ENCODE measurements at regions not wholly inside any gene's neighbourhood (a gene's known extent, or its start where the extent isn't known, plus 50 kb on each side); places are given as distances from the start of the nearest gene placed in this dataset.
"Not testable (repeated sequence)": the region's sequence is repeated elsewhere in the genome, so short reads cannot be mapped to it uniquely, and the experiment has no call there.

- no peak overlapping the region for H3K4me3 ChIP-seq (ENCODE audit: low read length)
- no peaks in the 10 kb centered on the region for H3K4me1 ChIP-seq (ENCODE audit: insufficient read depth, low read length)
- H2AFZ ChIP-seq (ENCODE audit: low read depth, low read length), result no peak overlapping the region
- no peaks in the 10 kb centered on the region for H3K27me3 ChIP-seq (ENCODE audit: insufficient read depth, low read length)
- no peaks in the 10 kb centered on the region for H3K9me3 ChIP-seq (ENCODE audit: low read length)
- no peaks in the 10 kb centered on the region for H3K36me3 ChIP-seq (ENCODE audit: insufficient read depth, low read length)
Observed at GRCh38 chr7:9029681-9030530, 596.5 kb downstream of the NXPH1 start.

- H3K4me1 ChIP-seq (ENCODE audit: insufficient read depth, low read length), result no peaks in the 10 kb centered on the region
- H3K36me3 ChIP-seq (ENCODE audit: insufficient read depth, low read length), result no peaks in the 10 kb centered on the region
- H3K9me3 ChIP-seq (ENCODE audit: low read length), result no peaks in the 10 kb centered on the region
Observed at GRCh38 chr7:9030976-9031375, 597.6 kb downstream of the NXPH1 start.

GRCh38 chr7:9031386-9031785 lies 598.0 kb downstream of the NXPH1 start:
- no peaks in the 10 kb centered on the region for H3K27me3 ChIP-seq (ENCODE audit: insufficient read depth, low read length)
- no peak overlapping the region for H2AFZ ChIP-seq (ENCODE audit: low read depth, low read length)
- H3K4me3 ChIP-seq (ENCODE audit: low read length), result no peak overlapping the region
- H3K4me1 ChIP-seq (ENCODE audit: insufficient read depth, low read length), result no peaks in the 10 kb centered on the region
- H3K9me3 ChIP-seq (ENCODE audit: low read length), result no peaks in the 10 kb centered on the region
- no peaks in the 10 kb centered on the region for H3K36me3 ChIP-seq (ENCODE audit: insufficient read depth, low read length)

More at GRCh38 chr7:9030976-9031375, 597.6 kb downstream of the NXPH1 start:
- no peak overlapping the region for H3K4me3 ChIP-seq (ENCODE audit: low read length)
- no peaks in the 10 kb centered on the region for H3K27me3 ChIP-seq (ENCODE audit: insufficient read depth, low read length)
- no peak overlapping the region for H2AFZ ChIP-seq (ENCODE audit: low read depth, low read length)

GRCh38 chr7:9036080-9036479 lies 602.7 kb downstream of the NXPH1 start:
- Histone ChIP-seq H3K27me3 (ENCODE audit: insufficient read depth, low read length) (no peaks in the 10 kb centered on the region), H3K36me3 (ENCODE audit: insufficient read depth, low read length) (no peaks in the 10 kb centered on the region), H3K9me3 (ENCODE audit: low read length) (no peaks in the 10 kb centered on the region), H2AFZ (ENCODE audit: low read depth, low read length) (no peak overlapping the region), H3K4me1 (ENCODE audit: insufficient read depth, low read length) (no peaks in the 10 kb centered on the region), H3K4me3 (ENCODE audit: low read length) (no peak overlapping the region)

- Histone ChIP-seq H3K36me3 (ENCODE audit: insufficient read depth, low read length) (no peaks in the 10 kb centered on the region), H3K4me3 (ENCODE audit: low read length) (no peak overlapping the region), H2AFZ (ENCODE audit: low read depth, low read length) (no peak overlapping the region), H3K9me3 (ENCODE audit: low read length) (no peaks in the 10 kb centered on the region), H3K4me1 (ENCODE audit: insufficient read depth, low read length) (no peaks in the 10 kb centered on the region), H3K27me3 (ENCODE audit: insufficient read depth, low read length) (no peaks in the 10 kb centered on the region)
Observed at GRCh38 chr7:9071160-9071762, 637.9 kb downstream of the NXPH1 start.

- not testable (repeated sequence) for H3K27me3 ChIP-seq (ENCODE audit: insufficient read depth, low read length); H3K9me3 ChIP-seq (ENCODE audit: low read length); H3K36me3 ChIP-seq (ENCODE audit: insufficient read depth, low read length); H3K4me3 ChIP-seq (ENCODE audit: low read length); H2AFZ ChIP-seq (ENCODE audit: low read depth, low read length); H3K4me1 ChIP-seq (ENCODE audit: insufficient read depth, low read length)
Observed at GRCh38 chr7:9075774-9076173, 642.4 kb downstream of the NXPH1 start.

- H3K36me3 ChIP-seq (ENCODE audit: insufficient read depth, low read length), result no peaks in the 10 kb centered on the region
- no peaks in the 10 kb centered on the region for H3K9me3 ChIP-seq (ENCODE audit: low read length)
- H2AFZ ChIP-seq (ENCODE audit: low read depth, low read length), result no peak overlapping the region
- no peak overlapping the region for H3K4me3 ChIP-seq (ENCODE audit: low read length)
- no peaks in the 10 kb centered on the region for H3K4me1 ChIP-seq (ENCODE audit: insufficient read depth, low read length)
- no peaks in the 10 kb centered on the region for H3K27me3 ChIP-seq (ENCODE audit: insufficient read depth, low read length)
Observed at GRCh38 chr7:9082203-9082602, 648.8 kb downstream of the NXPH1 start.

- H3K4me1 ChIP-seq (ENCODE audit: insufficient read depth, low read length), result no peaks in the 10 kb centered on the region
- H3K9me3 ChIP-seq (ENCODE audit: low read length), result no peaks in the 10 kb centered on the region
- H2AFZ ChIP-seq (ENCODE audit: low read depth, low read length), result no peak overlapping the region
- no peaks in the 10 kb centered on the region for H3K27me3 ChIP-seq (ENCODE audit: insufficient read depth, low read length)
- H3K36me3 ChIP-seq (ENCODE audit: insufficient read depth, low read length), result no peaks in the 10 kb centered on the region
- H3K4me3 ChIP-seq (ENCODE audit: low read length), result no peak overlapping the region
Observed at GRCh38 chr7:9083837-9084236, 650.4 kb downstream of the NXPH1 start.

- no peaks in the 10 kb centered on the region for H3K27me3 ChIP-seq (ENCODE audit: insufficient read depth, low read length)
- no peaks in the 10 kb centered on the region for H3K36me3 ChIP-seq (ENCODE audit: insufficient read depth, low read length)
- H3K9me3 ChIP-seq (ENCODE audit: low read length), result no peaks in the 10 kb centered on the region
- H2AFZ ChIP-seq (ENCODE audit: low read depth, low read length), result no peak overlapping the region
- no peak overlapping the region for H3K4me3 ChIP-seq (ENCODE audit: low read length)
- no peaks in the 10 kb centered on the region for H3K4me1 ChIP-seq (ENCODE audit: insufficient read depth, low read length)
Observed at GRCh38 chr7:9091282-9091681, 657.9 kb downstream of the NXPH1 start.

GRCh38 chr7:9097565-9098060 lies 664.2 kb downstream of the NXPH1 start:
- H3K27me3 ChIP-seq (ENCODE audit: insufficient read depth, low read length), result no peaks in the 10 kb centered on the region
- H3K4me3 ChIP-seq (ENCODE audit: low read length), result no peak overlapping the region
- no peaks in the 10 kb centered on the region for H3K4me1 ChIP-seq (ENCODE audit: insufficient read depth, low read length)
- H3K36me3 ChIP-seq (ENCODE audit: insufficient read depth, low read length), result no peaks in the 10 kb centered on the region
- no peaks in the 10 kb centered on the region for H3K9me3 ChIP-seq (ENCODE audit: low read length)
- no peak overlapping the region for H2AFZ ChIP-seq (ENCODE audit: low read depth, low read length)

- H3K36me3 ChIP-seq (ENCODE audit: insufficient read depth, low read length), result no peaks in the 10 kb centered on the region
- H3K9me3 ChIP-seq (ENCODE audit: low read length), result no peaks in the 10 kb centered on the region
- no peaks in the 10 kb centered on the region for H3K27me3 ChIP-seq (ENCODE audit: insufficient read depth, low read length)
- no peak overlapping the region for H3K4me3 ChIP-seq (ENCODE audit: low read length)
- no peak overlapping the region for H2AFZ ChIP-seq (ENCODE audit: low read depth, low read length)
- H3K4me1 ChIP-seq (ENCODE audit: insufficient read depth, low read length), result no peaks in the 10 kb centered on the region
Observed at GRCh38 chr7:9100289-9100688, 666.9 kb downstream of the NXPH1 start.

GRCh38 chr7:9102846-9103245 lies 669.4 kb downstream of the NXPH1 start:
- no peak overlapping the region for H2AFZ ChIP-seq (ENCODE audit: low read depth, low read length)
- H3K9me3 ChIP-seq (ENCODE audit: low read length), result no peaks in the 10 kb centered on the region
- no peaks in the 10 kb centered on the region for H3K36me3 ChIP-seq (ENCODE audit: insufficient read depth, low read length)
- H3K4me1 ChIP-seq (ENCODE audit: insufficient read depth, low read length), result no peaks in the 10 kb centered on the region
- H3K4me3 ChIP-seq (ENCODE audit: low read length), result no peak overlapping the region
- no peaks in the 10 kb centered on the region for H3K27me3 ChIP-seq (ENCODE audit: insufficient read depth, low read length)

GRCh38 chr7:9106747-9107146 lies 673.3 kb downstream of the NXPH1 start:
- H3K4me3 ChIP-seq (ENCODE audit: low read length), result no peak overlapping the region
- H3K4me1 ChIP-seq (ENCODE audit: insufficient read depth, low read length), result no peaks in the 10 kb centered on the region
- H3K27me3 ChIP-seq (ENCODE audit: insufficient read depth, low read length), result no peaks in the 10 kb centered on the region
- no peaks in the 10 kb centered on the region for H3K36me3 ChIP-seq (ENCODE audit: insufficient read depth, low read length)
- no peak overlapping the region for H2AFZ ChIP-seq (ENCODE audit: low read depth, low read length)
- no peaks in the 10 kb centered on the region for H3K9me3 ChIP-seq (ENCODE audit: low read length)

Data from neuron (in vitro differentiated cells).